ENCODE measurements at regions not wholly inside any gene's neighbourhood (a gene's known extent, or its start where the extent isn't known, plus 50 kb on each side); places are given as distances from the start of the nearest gene placed in this dataset.

DNA sequence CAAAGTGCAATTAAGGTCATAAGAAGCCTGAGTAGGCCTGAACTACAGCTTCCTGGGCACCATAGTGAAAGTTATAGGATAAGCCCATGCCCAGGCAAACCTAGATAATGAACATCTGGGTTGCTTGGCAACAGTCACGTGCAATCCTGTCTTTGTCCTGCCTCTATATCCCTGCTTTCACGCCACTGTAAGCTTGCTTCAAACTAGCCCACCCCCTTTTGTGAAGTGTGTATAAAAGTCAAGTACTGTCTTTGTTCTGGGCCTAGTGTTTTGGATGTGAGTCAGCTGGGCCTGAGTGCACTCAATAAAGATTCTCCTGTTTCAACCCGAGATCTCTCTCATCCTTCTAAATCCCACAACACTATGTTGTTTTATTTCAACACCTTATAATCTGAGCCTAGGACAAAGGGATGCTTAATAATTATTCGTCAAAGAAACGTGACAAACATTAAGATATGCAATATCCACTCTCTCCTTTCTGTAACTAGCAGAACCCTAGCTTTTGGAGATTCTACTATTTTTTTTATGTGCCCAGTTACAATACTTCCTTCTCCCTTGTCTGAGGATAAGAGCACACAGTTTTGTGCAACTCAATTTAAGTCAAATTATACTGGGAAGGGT is 927.8 kb downstream of the SUCLG1 start:
- Histone ChIP-seq H3K27me3 (ENCODE audit: control insufficient read depth in 1 of 2, insufficient read depth in 2 of 2, low read length in 2 of 2) (no peaks in the 10 kb centered on the region), H3K4me1 (ENCODE audit: control insufficient read depth in 1 of 2, insufficient read depth in 2 of 2, low read length in 2 of 2) (peaks cover 0 to 4% of the 10 kb centered on the region in 2 donors), H3K9ac (ENCODE audit: low read depth in 1 of 2, low read length in 2 of 2) (no peak overlapping the region), H3K36me3 (ENCODE audit: control insufficient read depth in 1 of 2, insufficient read depth in 2 of 2, low read length in 2 of 2) (no peaks in the 10 kb centered on the region), H3K4me3 (ENCODE audit: low read depth in 1 of 2, low read length in 2 of 2) (no peak overlapping the region), H3K9me3 (ENCODE audit: control insufficient read depth in 1 of 2, low read length in 2 of 2) (no peaks in the 10 kb centered on the region), H3K27ac (ENCODE audit: low read depth, low read length) (no peak overlapping the region)

- no peak overlapping the region for H3K27ac ChIP-seq (ENCODE audit: low read depth, low read length)
Measured at GRCh38 chr2:83528767-83529166, 930.3 kb downstream of the SUCLG1 start.

GRCh38 chr2:83522891-83523493 is 936.1 kb downstream of the SUCLG1 start:
- no peaks in the 10 kb centered on the region for H3K36me3 ChIP-seq (ENCODE audit: control insufficient read depth in 1 of 2, insufficient read depth in 2 of 2, low read length in 2 of 2)
- no peak overlapping the region for H3K9ac ChIP-seq (ENCODE audit: low read depth in 1 of 2, low read length in 2 of 2)
- no peak overlapping the region for H3K4me3 ChIP-seq (ENCODE audit: low read depth in 1 of 2, low read length in 2 of 2)
- H3K9me3 ChIP-seq (ENCODE audit: control insufficient read depth in 1 of 2, low read length in 2 of 2), result no peaks in the 10 kb centered on the region
- no peaks in the 10 kb centered on the region for H3K27me3 ChIP-seq (ENCODE audit: control insufficient read depth in 1 of 2, insufficient read depth in 2 of 2, low read length in 2 of 2)
- no peak overlapping the region for H3K27ac ChIP-seq (ENCODE audit: low read depth, low read length)
- H3K4me1 ChIP-seq (ENCODE audit: control insufficient read depth in 1 of 2, insufficient read depth in 2 of 2, low read length in 2 of 2), result peaks cover 0 to 4% of the 10 kb centered on the region in 2 donors

More at GRCh38 chr2:83528767-83529166, 930.3 kb downstream of the SUCLG1 start:
- Histone ChIP-seq H3K9me3 (ENCODE audit: control insufficient read depth in 1 of 2, low read length in 2 of 2) (no peaks in the 10 kb centered on the region), H3K27me3 (ENCODE audit: control insufficient read depth in 1 of 2, insufficient read depth in 2 of 2, low read length in 2 of 2) (no peaks in the 10 kb centered on the region), H3K4me3 (ENCODE audit: low read depth in 1 of 2, low read length in 2 of 2) (no peak overlapping the region), H3K4me1 (ENCODE audit: control insufficient read depth in 1 of 2, insufficient read depth in 2 of 2, low read length in 2 of 2) (peaks cover 0 to 4% of the 10 kb centered on the region in 2 donors), H3K36me3 (ENCODE audit: control insufficient read depth in 1 of 2, insufficient read depth in 2 of 2, low read length in 2 of 2) (no peaks in the 10 kb centered on the region), H3K9ac (ENCODE audit: low read depth in 1 of 2, low read length in 2 of 2) (no peak overlapping the region)

GRCh38 chr2:83517727-83518368 is 941.2 kb downstream of the SUCLG1 start:
- H3K9me3 ChIP-seq (ENCODE audit: control insufficient read depth in 1 of 2, low read length in 2 of 2), result no peaks in the 10 kb centered on the region
- H3K36me3 ChIP-seq (ENCODE audit: control insufficient read depth in 1 of 2, insufficient read depth in 2 of 2, low read length in 2 of 2), result no peaks in the 10 kb centered on the region
- no peak overlapping the region for H3K9ac ChIP-seq (ENCODE audit: low read depth in 1 of 2, low read length in 2 of 2)
- H3K27ac ChIP-seq (ENCODE audit: low read depth, low read length), result no peak overlapping the region
- no peak overlapping the region for H3K4me3 ChIP-seq (ENCODE audit: low read depth in 1 of 2, low read length in 2 of 2)
- H3K27me3 ChIP-seq (ENCODE audit: control insufficient read depth in 1 of 2, insufficient read depth in 2 of 2, low read length in 2 of 2), result no peaks in the 10 kb centered on the region
- H3K4me1 ChIP-seq (ENCODE audit: control insufficient read depth in 1 of 2, insufficient read depth in 2 of 2, low read length in 2 of 2), result no peaks in the 10 kb centered on the region

DNA sequence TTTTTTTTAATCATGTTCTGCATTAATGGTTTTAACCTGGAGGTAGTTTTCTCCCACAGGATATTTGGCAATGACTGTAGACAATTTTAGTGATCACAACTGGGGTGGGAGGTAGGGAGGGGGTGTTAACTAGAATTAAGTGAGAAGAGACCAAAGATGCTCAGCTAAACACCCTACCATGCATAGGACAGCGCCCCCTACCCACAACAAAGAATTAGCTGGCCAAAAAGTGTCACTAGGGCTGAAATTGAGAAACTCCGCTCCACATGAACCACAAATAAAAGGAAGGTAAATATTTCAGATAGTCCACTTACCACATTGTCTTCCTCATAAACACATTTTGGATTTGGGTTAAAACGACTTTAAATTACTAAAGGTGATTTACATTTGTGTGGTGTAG is 942.6 kb downstream of the SUCLG1 start:
- Histone ChIP-seq H3K36me3 (ENCODE audit: control insufficient read depth in 1 of 2, insufficient read depth in 2 of 2, low read length in 2 of 2) (no peaks in the 10 kb centered on the region), H3K4me1 (ENCODE audit: control insufficient read depth in 1 of 2, insufficient read depth in 2 of 2, low read length in 2 of 2) (no peaks in the 10 kb centered on the region), H3K27ac (ENCODE audit: low read depth, low read length) (no peak overlapping the region), H3K9me3 (ENCODE audit: control insufficient read depth in 1 of 2, low read length in 2 of 2) (no peaks in the 10 kb centered on the region), H3K27me3 (ENCODE audit: control insufficient read depth in 1 of 2, insufficient read depth in 2 of 2, low read length in 2 of 2) (no peaks in the 10 kb centered on the region), H3K9ac (ENCODE audit: low read depth in 1 of 2, low read length in 2 of 2) (no peak overlapping the region), H3K4me3 (ENCODE audit: low read depth in 1 of 2, low read length in 2 of 2) (no peak overlapping the region)

GRCh38 chr2:83487451-83487850 is 971.6 kb downstream of the SUCLG1 start:
- H3K4me3 ChIP-seq (ENCODE audit: low read depth in 1 of 2, low read length in 2 of 2), result no peak overlapping the region
- H3K36me3 ChIP-seq (ENCODE audit: control insufficient read depth in 1 of 2, insufficient read depth in 2 of 2, low read length in 2 of 2), result no peaks in the 10 kb centered on the region
- H3K4me1 ChIP-seq (ENCODE audit: control insufficient read depth in 1 of 2, insufficient read depth in 2 of 2, low read length in 2 of 2), result no peaks in the 10 kb centered on the region
- H3K27ac ChIP-seq (ENCODE audit: low read depth, low read length), result no peak overlapping the region
- H3K27me3 ChIP-seq (ENCODE audit: control insufficient read depth in 1 of 2, insufficient read depth in 2 of 2, low read length in 2 of 2), result no peaks in the 10 kb centered on the region
- no peaks in the 10 kb centered on the region for H3K9me3 ChIP-seq (ENCODE audit: control insufficient read depth in 1 of 2, low read length in 2 of 2)
- no peak overlapping the region for H3K9ac ChIP-seq (ENCODE audit: low read depth in 1 of 2, low read length in 2 of 2)

- Histone ChIP-seq H3K27me3 (ENCODE audit: control insufficient read depth in 1 of 2, insufficient read depth in 2 of 2, low read length in 2 of 2) (no peaks in the 10 kb centered on the region), H3K36me3 (ENCODE audit: control insufficient read depth in 1 of 2, insufficient read depth in 2 of 2, low read length in 2 of 2) (no peaks in the 10 kb centered on the region), H3K27ac (ENCODE audit: low read depth, low read length) (no peak overlapping the region), H3K9ac (ENCODE audit: low read depth in 1 of 2, low read length in 2 of 2) (no peak overlapping the region), H3K4me3 (ENCODE audit: low read depth in 1 of 2, low read length in 2 of 2) (no peak overlapping the region), H3K9me3 (ENCODE audit: control insufficient read depth in 1 of 2, low read length in 2 of 2) (no peaks in the 10 kb centered on the region), H3K4me1 (ENCODE audit: control insufficient read depth in 1 of 2, insufficient read depth in 2 of 2, low read length in 2 of 2) (no peaks in the 10 kb centered on the region)
Measured at GRCh38 chr2:83481436-83481835, 977.6 kb downstream of the SUCLG1 start.

GRCh38 chr2:83478037-83478436 is 981.0 kb downstream of the SUCLG1 start:
- Histone ChIP-seq H3K4me1 (ENCODE audit: control insufficient read depth in 1 of 2, insufficient read depth in 2 of 2, low read length in 2 of 2) (no peaks in the 10 kb centered on the region), H3K4me3 (ENCODE audit: low read depth in 1 of 2, low read length in 2 of 2) (no peak overlapping the region), H3K27ac (ENCODE audit: low read depth, low read length) (no peak overlapping the region), H3K36me3 (ENCODE audit: control insufficient read depth in 1 of 2, insufficient read depth in 2 of 2, low read length in 2 of 2) (no peaks in the 10 kb centered on the region), H3K9ac (ENCODE audit: low read depth in 1 of 2, low read length in 2 of 2) (no peak overlapping the region), H3K27me3 (ENCODE audit: control insufficient read depth in 1 of 2, insufficient read depth in 2 of 2, low read length in 2 of 2) (no peaks in the 10 kb centered on the region), H3K9me3 (ENCODE audit: control insufficient read depth in 1 of 2, low read length in 2 of 2) (no peaks in the 10 kb centered on the region)

- Histone ChIP-seq H3K27ac (ENCODE audit: low read depth, low read length) (no peak overlapping the region), H3K4me3 (ENCODE audit: low read depth in 1 of 2, low read length in 2 of 2) (no peak overlapping the region), H3K27me3 (ENCODE audit: control insufficient read depth in 1 of 2, insufficient read depth in 2 of 2, low read length in 2 of 2) (no peaks in the 10 kb centered on the region), H3K9me3 (ENCODE audit: control insufficient read depth in 1 of 2, low read length in 2 of 2) (no peaks in the 10 kb centered on the region), H3K9ac (ENCODE audit: low read depth in 1 of 2, low read length in 2 of 2) (no peak overlapping the region), H3K4me1 (ENCODE audit: control insufficient read depth in 1 of 2, insufficient read depth in 2 of 2, low read length in 2 of 2) (peaks cover 0 to 3% of the 10 kb centered on the region in 2 donors), H3K36me3 (ENCODE audit: control insufficient read depth in 1 of 2, insufficient read depth in 2 of 2, low read length in 2 of 2) (no peaks in the 10 kb centered on the region)
Measured at GRCh38 chr2:83475371-83475770, 983.7 kb downstream of the SUCLG1 start.

DNA sequence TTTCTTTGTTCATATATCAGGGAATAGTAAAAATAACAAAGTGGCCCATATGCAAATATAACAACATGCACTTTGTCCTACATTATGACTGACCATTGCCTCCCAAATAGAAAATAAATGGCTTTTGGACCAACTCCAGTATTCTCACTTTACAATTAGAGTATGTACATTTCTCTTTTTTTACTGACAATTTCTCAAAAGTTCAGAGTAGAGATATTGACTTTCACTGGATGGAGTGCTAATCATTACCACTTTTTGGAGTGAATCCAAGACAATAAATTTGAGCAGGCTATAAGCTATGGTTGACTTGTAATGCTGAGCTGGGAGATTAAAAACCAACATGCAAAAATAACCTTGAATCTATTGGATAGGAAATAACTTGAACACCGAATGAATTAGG is 987.4 kb downstream of the SUCLG1 start:
- no peaks in the 10 kb centered on the region for H3K27me3 ChIP-seq (ENCODE audit: control insufficient read depth in 1 of 2, insufficient read depth in 2 of 2, low read length in 2 of 2)
- H3K4me3 ChIP-seq (ENCODE audit: low read depth in 1 of 2, low read length in 2 of 2), result no peak overlapping the region
- no peak overlapping the region for H3K9ac ChIP-seq (ENCODE audit: low read depth in 1 of 2, low read length in 2 of 2)
- no peak overlapping the region for H3K27ac ChIP-seq (ENCODE audit: low read depth, low read length)
- no peaks in the 10 kb centered on the region for H3K9me3 ChIP-seq (ENCODE audit: control insufficient read depth in 1 of 2, low read length in 2 of 2)
- no peaks in the 10 kb centered on the region for H3K36me3 ChIP-seq (ENCODE audit: control insufficient read depth in 1 of 2, insufficient read depth in 2 of 2, low read length in 2 of 2)
- peaks cover 0 to 3% of the 10 kb centered on the region in 2 donors for H3K4me1 ChIP-seq (ENCODE audit: control insufficient read depth in 1 of 2, insufficient read depth in 2 of 2, low read length in 2 of 2)

Measured in duodenal mucosa (tissue), 2 donors.